Suprapubic skin (tissue), 4 donors: ENCODE measurements at regions not wholly inside any gene's neighbourhood (a gene's known extent, or its start where the extent isn't known, plus 50 kb on each side); places are given as distances from the start of the nearest gene placed in this dataset.

Source experiments
- POLR2A ChIP-seq, 2 donors: fragments of 450-650 bp; IDR thresholded peaks; one replicate each; pipeline ENCODE4 v1.6.1; 2017; ENCODE audit warnings: antibody characterized with exemption in 2 of 2, mild to moderate bottlenecking in 2 of 2, moderate library complexity in 2 of 2
- POLR2AphosphoS5 ChIP-seq, 3 donors: sonication (generic); formaldehyde crosslinking; IDR thresholded peaks; one replicate each; pipeline ENCODE4 v1.6.1; 2017; ENCODE audit warnings: antibody characterized with exemption in 3 of 3

DNA sequence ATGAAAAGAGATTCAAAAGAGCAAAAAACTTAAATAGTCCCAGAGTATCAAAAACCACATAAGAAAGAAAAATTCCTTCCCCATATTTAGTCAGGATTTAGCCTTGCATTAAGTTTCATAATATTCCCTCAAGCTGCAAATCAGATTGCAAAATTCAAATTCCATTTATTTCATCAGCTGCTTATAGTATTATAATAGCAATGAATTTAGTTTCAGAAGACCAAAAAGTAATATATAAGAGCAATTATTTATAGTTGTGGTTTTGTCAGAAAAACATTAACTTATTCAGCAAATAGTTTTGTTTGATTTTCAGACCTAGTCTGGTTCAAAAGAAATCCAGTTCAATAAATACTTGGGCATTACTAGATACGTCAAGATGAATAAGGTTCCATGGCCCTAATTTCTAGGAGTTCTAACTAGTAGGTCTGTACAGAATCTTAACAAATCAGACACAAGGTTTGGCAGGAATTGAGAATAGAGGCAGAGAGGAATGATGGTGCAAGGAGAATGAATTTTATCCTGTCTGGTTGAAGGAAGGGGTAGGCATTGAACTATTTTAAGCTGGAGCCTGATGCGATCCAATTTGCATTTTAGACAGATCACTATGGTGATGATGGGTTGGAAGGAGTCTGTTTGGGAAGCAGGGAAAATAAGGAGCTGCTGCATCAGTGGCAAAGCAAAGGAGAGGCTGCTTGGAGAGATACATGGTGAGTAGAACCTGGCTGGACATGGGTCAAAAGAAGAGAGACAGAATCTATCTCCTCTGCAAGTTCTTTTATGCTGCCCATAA lies 163.9 kb upstream of the STXBP5 start:
- no peak for TF ChIP-seq POLR2A (IDR thresholded peaks at IDR 0.05)
- no peak for TF ChIP-seq POLR2AphosphoS5 (IDR thresholded peaks at IDR 0.05)
